HG03135 (cell line): ENCODE measurements at regions not wholly inside any gene's neighbourhood (a gene's known extent, or its start where the extent isn't known, plus 50 kb on each side); places are given as distances from the start of the nearest gene placed in this dataset.
"Not testable (repeated sequence)": the region's sequence is repeated elsewhere in the genome, so short reads cannot be mapped to it uniquely, and the experiment has no call there.

Source experiments
- ATAC-seq: cut with Tn5 transposase; IDR thresholded peaks from one replicate; pipeline ENCODE4 v1.9.1; 2021; ENCODE audit warnings: mild to moderate bottlenecking, moderate library complexity; ENCODE audit not compliant: unreplicated experiment

- ATAC-seq: no peak
Measured at GRCh38 chr1:220942278-220942677, 63.0 kb downstream of the HLX start.

DNA sequence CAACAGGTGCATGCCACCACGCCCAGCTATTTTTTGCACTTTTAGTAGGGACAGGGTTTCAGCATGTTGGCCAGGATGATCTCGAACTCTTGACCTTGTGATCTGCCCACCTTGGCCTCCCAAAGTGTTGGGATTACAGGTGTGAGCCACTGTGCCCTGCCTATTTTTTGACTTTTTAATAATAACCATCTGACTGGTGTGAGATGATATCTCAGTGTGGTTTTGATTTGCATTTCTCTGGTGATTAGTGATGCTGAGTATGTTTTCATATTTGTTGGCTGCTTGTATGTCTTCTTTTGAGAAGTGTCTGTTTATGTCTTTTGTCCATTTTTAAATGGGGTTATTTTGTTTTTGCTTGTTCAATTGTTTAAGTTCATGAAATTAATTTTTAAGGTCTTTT lies 63.7 kb downstream of the HLX start:
- not testable (repeated sequence) for ATAC-seq

- ATAC-seq: no peak
Measured at GRCh38 chr1:220943319-220943996, 64.2 kb downstream of the HLX start.

- no peak for ATAC-seq
Measured at GRCh38 chr1:220950576-220950975, 71.3 kb downstream of the HLX start.

DNA sequence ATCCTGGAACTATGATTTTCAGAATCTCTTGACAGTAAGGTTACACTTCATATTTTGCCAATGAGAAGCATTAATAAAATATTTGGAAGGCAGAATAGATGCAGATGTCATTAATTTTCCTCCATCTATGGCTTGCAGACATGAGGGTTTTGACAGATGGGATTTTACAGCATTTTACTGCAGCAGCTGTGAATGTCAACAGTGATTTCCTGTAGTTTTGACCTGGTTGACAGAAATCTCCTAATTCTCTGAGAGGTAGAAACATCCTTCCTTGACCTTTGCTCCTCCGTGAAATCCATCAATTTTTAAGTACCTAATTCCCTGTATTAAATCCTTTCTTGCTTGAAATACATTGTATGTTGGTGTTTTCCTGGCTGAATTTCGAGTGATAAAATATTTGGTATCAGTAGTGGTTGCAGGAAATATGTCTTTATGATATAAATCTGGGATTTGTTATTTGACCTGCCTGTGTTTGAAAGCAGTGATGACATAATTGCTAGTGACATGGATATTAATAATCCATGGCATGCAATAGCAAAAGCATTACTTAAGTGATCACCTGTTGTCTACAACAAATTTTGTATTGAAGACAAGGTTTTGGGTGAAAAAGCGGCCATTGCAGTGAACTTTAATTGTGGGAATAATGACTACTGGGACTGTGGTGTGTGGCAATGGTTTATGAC lies 73.9 kb downstream of the HLX start:
- ATAC-seq: no peak

DNA sequence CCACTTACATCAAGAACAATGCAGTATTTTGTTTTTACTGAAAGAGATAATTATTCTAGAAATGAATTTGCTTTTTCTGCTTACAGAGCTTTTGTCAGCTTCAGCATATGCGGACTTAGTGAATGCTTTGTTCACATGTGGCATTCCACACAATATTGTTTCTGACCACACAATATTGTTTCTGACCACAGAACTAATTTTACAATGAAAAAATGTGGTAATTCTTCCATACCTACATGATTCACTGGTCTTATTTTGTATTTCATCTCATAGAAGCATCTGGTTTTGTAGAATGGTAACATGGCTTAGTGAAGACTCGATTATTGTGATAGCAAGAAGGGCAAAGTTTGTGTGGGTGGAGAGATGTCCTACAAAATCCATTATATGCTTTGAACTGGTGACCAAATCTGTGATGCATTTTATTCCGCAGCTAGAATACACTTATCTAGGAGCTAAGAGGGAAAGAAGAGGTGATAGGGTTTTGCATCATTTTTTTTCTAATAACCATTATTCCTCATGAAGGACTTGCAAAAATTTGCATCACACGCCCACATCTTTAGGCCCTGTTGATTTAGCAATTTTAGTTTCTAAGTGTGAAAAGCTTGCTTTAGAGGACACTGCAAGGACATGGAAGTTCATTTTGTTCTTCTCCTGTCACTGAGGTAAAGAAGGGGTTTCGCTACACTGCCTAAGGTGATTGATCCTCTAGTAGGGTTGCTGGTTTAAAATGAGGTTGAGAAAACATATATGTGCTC lies 75.3 kb downstream of the HLX start:
- no peak for ATAC-seq

- no peak for ATAC-seq
Measured at GRCh38 chr1:220955116-220955515, 75.9 kb downstream of the HLX start.

- ATAC-seq: no peak
Measured at GRCh38 chr1:220956501-220957232, 77.4 kb downstream of the HLX start.

DNA sequence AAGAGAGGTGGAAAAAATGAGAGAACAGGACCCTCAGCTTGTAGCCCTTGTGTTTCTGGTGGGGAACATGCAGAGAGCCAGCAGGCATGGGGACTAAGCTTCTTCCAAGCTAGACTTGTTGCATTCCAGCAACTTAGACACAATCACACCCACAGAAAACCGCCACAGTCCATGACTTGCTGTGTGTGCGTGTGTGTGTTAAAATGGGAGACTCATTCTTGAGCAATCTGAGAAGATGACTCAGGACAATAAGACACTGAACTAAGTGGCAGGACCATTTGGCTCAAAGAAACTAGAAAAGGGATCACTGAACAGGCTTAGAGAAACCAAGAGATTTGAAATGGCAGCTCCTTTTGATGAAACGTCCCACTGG lies 78.0 kb downstream of the HLX start:
- ATAC-seq: no peak

GRCh38 chr1:220958234-220958633 lies 79.0 kb downstream of the HLX start:
- ATAC-seq: no peak

DNA sequence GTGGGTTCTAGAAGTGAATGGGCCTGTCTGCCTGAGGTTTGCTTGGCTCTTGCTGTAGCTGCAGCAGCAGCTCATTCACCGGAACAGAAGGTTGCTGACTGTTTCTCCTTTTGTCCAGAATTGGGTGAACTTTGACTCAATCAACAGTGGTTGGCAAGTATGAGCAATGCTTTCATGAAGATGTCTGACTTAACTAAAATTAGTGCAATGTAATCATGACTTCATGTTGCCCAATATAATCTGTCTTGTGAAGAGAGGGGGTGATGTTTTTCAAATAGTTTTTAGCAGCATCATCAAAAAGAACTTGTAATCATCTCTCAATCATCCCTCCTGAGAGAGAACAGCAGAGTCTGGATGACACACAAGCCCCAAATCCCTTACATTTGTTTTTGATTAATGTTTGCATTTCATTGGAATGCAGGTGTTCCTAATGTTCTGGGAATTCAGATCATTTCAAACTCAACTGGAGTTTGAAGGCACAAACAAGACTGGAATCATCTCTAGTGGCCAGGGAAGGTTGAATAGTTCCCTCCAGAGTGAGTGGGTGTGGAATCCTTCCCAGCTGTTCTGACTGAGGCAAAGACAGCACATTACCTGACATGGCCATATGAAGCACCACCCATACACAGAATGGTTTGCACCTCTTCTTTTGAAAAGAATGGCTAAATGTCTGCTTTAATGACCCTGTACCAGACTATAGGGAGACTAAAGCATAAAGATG lies 82.9 kb downstream of the HLX start:
- no peak for ATAC-seq

DNA sequence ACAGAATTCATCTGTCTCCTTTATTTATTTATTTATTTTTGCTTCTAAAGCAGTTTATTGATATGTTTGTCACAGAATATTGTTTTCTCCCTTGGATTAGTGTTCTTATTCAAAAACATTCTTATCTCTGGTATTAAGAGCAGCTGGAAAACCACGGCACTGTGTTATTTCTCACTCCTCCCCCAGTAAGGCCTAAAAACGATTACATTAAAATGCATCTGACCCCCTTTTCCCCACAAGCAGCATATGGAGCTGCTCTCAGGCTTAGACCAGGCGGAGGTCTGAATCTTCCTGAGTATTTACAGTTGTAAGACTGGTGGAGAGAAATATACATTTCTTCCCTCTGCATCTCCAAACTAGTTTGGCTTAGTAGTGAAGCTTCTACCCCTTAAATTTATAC lies 86.8 kb downstream of the HLX start:
- no peak for ATAC-seq

- no peak for ATAC-seq
Measured at GRCh38 chr1:220966473-220966872, 87.2 kb downstream of the HLX start.

DNA sequence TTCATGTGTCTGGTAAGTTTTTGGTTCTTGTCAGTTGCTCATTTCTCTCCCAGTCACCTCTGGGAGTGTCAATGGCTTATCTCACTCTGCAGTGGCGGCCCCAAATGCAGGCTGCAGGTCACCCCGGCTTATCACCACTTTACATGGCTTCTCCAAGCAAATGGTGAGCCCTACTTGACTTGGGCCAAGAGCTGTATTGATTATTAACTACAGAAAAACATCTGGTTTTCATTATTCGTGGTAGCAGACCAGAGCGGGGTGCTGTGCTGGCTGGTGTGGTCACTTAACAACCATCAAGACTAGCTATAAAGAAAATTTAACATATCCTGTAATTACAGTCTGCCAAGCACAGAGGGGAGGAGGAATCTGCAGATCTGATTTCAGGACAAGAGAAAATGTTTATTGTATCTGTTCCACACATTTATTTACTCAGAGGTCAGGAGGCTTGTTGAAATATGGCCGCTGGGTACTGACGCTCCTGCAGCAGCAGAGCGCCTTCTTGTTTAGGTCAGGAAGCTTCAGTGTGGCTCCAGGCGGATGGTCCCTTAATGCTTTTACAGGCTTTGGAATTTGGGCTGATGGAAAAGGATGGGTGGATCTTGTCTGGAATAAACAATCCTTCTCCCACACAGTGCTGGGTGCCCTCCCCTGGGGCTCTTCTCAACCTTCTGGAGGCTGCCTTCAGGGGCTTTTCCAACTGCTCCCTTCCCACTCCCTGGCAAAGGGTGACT lies 87.8 kb downstream of the HLX start:
- no peak for ATAC-seq

DNA sequence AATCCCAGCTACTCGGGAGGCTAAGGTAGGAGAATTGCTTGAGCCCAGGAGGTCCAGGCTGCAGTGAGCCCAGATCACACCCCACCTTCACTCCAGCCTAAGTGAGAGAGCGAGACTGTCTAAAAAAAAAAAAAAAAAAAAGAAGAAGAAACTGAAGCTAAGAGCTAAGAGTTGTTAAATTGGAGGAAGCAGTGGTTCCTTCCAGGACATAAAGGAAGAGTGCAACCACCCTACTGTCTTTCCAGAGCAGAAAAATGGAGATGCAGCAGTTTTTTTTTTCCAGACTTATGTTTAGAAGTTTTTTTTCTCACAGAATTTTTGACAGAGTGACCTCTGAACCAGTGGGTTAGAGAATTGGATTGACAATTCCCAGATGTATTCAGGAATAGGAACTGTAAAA lies 88.7 kb downstream of the HLX start:
- no peak for ATAC-seq

DNA sequence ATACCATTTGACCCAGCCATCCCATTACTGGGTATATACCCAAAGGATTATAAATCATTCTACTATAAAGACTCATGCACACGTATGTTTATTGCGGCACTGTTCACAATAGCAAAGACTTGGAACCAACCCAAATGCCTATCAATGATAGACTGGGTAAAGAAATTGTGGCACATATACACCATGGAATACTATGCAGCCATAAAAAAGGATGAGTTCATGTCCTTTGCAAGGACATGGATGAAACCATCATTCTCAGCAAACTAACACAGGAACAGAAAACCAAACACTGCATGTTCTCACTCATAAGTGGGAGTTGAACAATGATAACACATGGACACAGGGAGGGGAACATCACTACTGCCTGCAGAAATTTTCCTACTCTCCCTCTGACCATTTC lies 90.0 kb downstream of the HLX start:
- ATAC-seq: not testable (repeated sequence)

DNA sequence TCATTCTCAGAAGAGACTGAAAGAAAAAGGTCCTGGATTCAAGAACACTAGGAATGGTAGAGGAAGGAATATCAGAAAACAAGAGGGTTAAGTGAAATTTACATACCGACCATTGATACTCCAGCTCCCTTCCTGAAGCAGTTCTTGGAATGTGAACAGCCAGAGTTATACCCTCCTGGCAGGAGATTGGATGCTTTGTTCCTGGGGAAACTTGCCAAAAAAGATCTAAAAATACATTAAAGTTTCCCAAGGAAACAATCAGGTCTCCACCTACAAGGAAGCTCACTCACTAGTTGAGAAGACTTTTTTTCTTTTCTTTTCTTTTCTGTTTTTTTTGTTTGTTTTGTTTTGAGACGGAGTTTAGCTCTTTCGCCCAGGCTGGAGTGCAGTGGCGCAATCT lies 91.1 kb downstream of the HLX start:
- ATAC-seq: no peak

GRCh38 chr1:220971221-220971620 lies 92.0 kb downstream of the HLX start:
- no peak for ATAC-seq

DNA sequence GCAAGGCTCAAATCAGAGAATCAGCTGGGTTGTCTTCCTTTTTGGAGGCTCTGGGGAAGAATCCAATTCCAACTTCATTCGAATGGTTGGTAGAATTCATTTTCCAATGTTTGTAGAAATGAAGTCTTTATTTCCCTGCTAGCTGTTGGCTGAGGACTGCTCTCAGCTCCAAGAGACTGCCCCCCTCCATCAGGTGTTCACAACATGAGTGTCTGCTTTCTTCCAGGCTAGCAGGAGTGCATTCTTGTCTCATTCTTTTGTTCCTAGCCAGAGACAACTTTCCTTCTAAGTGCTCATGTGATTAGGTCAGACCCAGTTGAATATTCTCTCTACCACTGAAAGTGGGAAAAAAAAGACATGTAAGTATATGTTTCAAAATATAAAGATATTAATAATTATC lies 95.2 kb downstream of the HLX start:
- ATAC-seq: no peak

GRCh38 chr1:220976390-220976789 lies 97.1 kb downstream of the HLX start:
- no peak for ATAC-seq
